Neural cell (in vitro differentiated cells): ENCODE measurements at regions not wholly inside any gene's neighbourhood (a gene's known extent, or its start where the extent isn't known, plus 50 kb on each side); places are given as distances from the start of the nearest gene placed in this dataset.

Source experiments
- H2AFZ ChIP-seq: fragments of 200-600, 300-800 bp; sonication (generic), shearing (Covaris generic); 2 replicates; pipeline ENCODE4 v1.6.0; 2014; ENCODE audit warnings: low read depth, mild to moderate bottlenecking, antibody characterized with exemption, low read length, moderate library complexity
- H3F3A ChIP-seq: fragments of 200-600 bp; shearing (Covaris generic); 2 replicates; pipeline ENCODE4 v1.6.1; 2016; ENCODE audit warnings: mild to moderate bottlenecking, moderate library complexity, mixed read lengths, antibody characterized with exemption, low read length; ENCODE audit not compliant: insufficient read depth, poor library complexity, severe bottlenecking
- H3K27ac ChIP-seq: fragments of 200-600, 300-800 bp; sonication (generic), shearing (Covaris generic); 2 replicates; pipeline ENCODE4 v1.5.1; 2014; ENCODE audit warnings: mild to moderate bottlenecking, low read length, moderate library complexity
- H3K27me3 ChIP-seq: fragments of 300-800, 200-600 bp; sonication (generic), shearing (Covaris generic); 2 replicates; pipeline ENCODE4 v1.6.0; 2014; ENCODE audit warnings: mild to moderate bottlenecking, low read depth, low read length, moderate library complexity; ENCODE audit not compliant: insufficient read depth
- H3K36me3 ChIP-seq: fragments of 300-800, 200-600 bp; sonication (generic), shearing (Covaris generic); 2 replicates; pipeline ENCODE4 v1.5.1; 2014; ENCODE audit warnings: mild to moderate bottlenecking, antibody characterized with exemption, low read length, moderate library complexity; ENCODE audit not compliant: insufficient read depth
- H3K4me2 ChIP-seq: fragments of 300-800, 200-600 bp; sonication (generic), shearing (Covaris generic); 2 replicates; pipeline ENCODE4 v1.6.0; 2014; ENCODE audit warnings: mild to moderate bottlenecking, low read length
- H3K4me3 ChIP-seq: fragments of 300-800, 200-600 bp; sonication (generic), shearing (Covaris generic); 2 replicates; pipeline ENCODE4 v1.5.1; 2014; ENCODE audit warnings: mild to moderate bottlenecking, low read length, moderate library complexity
- H3K79me2 ChIP-seq: fragments of 200-600 bp; shearing (Covaris generic); replicated peaks from 2 replicates; pipeline ENCODE4 v1.6.0; 2014; ENCODE audit warnings: mild to moderate bottlenecking, low read length, moderate library complexity; ENCODE audit not compliant: insufficient read depth
- H3K9ac ChIP-seq: fragments of 300-800, 200-600 bp; sonication (generic), shearing (Covaris generic); 2 replicates; pipeline ENCODE4 v1.6.1; 2016; ENCODE audit warnings: mild to moderate bottlenecking, low read length, mixed read lengths
- H3K9me2 ChIP-seq: fragments of 200-600 bp; shearing (Covaris generic); 2 replicates; pipeline ENCODE4 v1.6.1; 2016; ENCODE audit warnings: mild to moderate bottlenecking, low read length, mixed read lengths; ENCODE audit not compliant: insufficient read depth
- H3K9me3 ChIP-seq: fragments of 200-600, 300-800 bp; sonication (generic), shearing (Covaris generic); 2 replicates; pipeline ENCODE4 v1.6.1; 2016; ENCODE audit warnings: mild to moderate bottlenecking, mixed run types, low read length, moderate library complexity, mixed read lengths
- H4K20me1 ChIP-seq: fragments of 200-600 bp; shearing (Covaris generic); 2 replicates; pipeline ENCODE4 v1.6.1; 2016; ENCODE audit warnings: mild to moderate bottlenecking, mixed run types; ENCODE audit not compliant: insufficient read depth
- EP300 ChIP-seq: fragments of 450-650 bp; conservative IDR thresholded peaks from 2 replicates; pipeline ENCODE4 v1.6.1; 2014; ENCODE audit warnings: antibody characterized with exemption, mild to moderate bottlenecking, moderate library complexity; ENCODE audit not compliant: poor library complexity, severe bottlenecking
- EZH2 ChIP-seq: fragments of 200-600, 300-800 bp; shearing (Covaris generic), sonication (generic); IDR thresholded peaks from 2 replicates; pipeline ENCODE4 v1.6.1; 2014; ENCODE audit warnings: antibody characterized with exemption, low read length, borderline replicate concordance, mild to moderate bottlenecking; ENCODE audit not compliant: insufficient read depth, poor library complexity, severe bottlenecking
- MXI1 ChIP-seq: fragments of 450-650 bp; conservative IDR thresholded peaks from 2 replicates; pipeline ENCODE4 v1.6.1; 2014; ENCODE audit warnings: antibody characterized with exemption, mild to moderate bottlenecking; ENCODE audit not compliant: poor library complexity, severe bottlenecking
- POLR2AphosphoS5 ChIP-seq: IDR thresholded peaks from 2 replicates; pipeline ENCODE4 v1.6.1; 2012
- RAD21 ChIP-seq: fragments of 450-650 bp; conservative IDR thresholded peaks from 2 replicates; pipeline ENCODE4 v1.6.1; 2014; ENCODE audit warnings: antibody characterized with exemption, mild to moderate bottlenecking, moderate library complexity
- SMC3 ChIP-seq: fragments of 450-650 bp; conservative IDR thresholded peaks from 2 replicates; pipeline ENCODE4 v1.6.1; 2014; ENCODE audit warnings: antibody characterized with exemption, mild to moderate bottlenecking, moderate library complexity; ENCODE audit not compliant: poor library complexity
- TAF1 ChIP-seq: IDR thresholded peaks from 2 replicates; pipeline ENCODE4 v1.6.1; 2012; ENCODE audit warnings: low read depth
- TF ChIP-seq, protein P1 (sequence below): fragments of 450-650 bp; IDR thresholded peaks from 2 replicates; pipeline ENCODE4 v1.5.1; 2014; ENCODE audit warnings: antibody characterized with exemption, mild to moderate bottlenecking, moderate library complexity; ENCODE audit not compliant: poor library complexity, severe bottlenecking
- TF ChIP-seq, protein P2 (sequence below): IDR thresholded peaks from 2 replicates; pipeline ENCODE4 v1.6.1; 2012; ENCODE audit warnings: borderline replicate concordance

DNA sequence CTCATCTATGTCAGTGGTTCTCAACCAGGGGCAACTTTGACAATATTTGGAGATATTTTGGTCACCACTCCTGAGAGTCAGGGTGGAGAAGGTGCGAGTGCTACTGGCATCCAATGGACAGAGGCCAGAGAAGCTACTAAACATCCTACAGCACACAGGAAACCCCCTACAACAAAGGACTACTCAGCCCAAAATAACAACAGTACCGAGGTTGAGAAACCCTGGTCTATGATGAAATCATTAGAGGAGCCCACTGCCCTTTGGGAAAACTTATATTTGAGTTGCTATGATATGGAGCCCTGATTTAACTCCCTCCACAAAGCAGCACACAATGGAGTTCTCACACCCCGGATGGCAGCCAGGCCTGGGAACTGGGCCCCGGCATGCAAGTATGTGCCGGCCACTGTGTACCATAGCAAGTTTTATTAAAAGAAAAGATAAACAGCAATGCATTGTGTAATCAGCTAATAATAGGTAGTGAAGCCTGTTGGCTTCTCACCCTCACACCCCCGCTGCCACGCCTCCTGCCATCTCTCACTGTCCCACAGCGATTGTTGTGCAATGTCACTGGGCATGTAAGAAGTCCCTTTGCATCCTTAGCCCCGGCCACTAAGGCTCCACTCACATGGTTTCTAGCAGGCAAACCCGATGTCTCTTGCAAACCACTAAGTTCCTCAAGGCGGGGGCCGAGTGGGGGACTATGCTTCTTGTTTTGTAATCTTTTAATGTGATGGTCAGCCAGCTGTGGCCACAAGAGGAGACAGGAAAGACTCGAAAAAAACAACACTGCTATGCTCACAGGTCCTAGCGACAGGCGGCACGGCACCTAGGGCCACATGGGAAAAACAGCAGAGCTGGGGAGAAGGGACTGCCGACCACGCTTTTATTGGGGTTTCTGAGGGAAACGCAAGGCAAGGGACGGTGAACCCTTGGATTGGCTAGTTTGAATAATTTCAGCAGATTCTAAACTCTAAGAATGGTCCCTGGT, 110.0 kb downstream of the AQP9 start:
- no peaks in the 10 kb centered on the region for H4K20me1 ChIP-seq
- no peaks in the 10 kb centered on the region for H3K9me2 ChIP-seq
- H2AFZ ChIP-seq: no peak overlapping the region
- no peaks in the 10 kb centered on the region for H3K36me3 ChIP-seq
- no peak overlapping the region for H3K27ac ChIP-seq
- H3K4me3 ChIP-seq: no peak overlapping the region
- no peak for TF ChIP-seq TAF1
- TF ChIP-seq, protein P1, sequence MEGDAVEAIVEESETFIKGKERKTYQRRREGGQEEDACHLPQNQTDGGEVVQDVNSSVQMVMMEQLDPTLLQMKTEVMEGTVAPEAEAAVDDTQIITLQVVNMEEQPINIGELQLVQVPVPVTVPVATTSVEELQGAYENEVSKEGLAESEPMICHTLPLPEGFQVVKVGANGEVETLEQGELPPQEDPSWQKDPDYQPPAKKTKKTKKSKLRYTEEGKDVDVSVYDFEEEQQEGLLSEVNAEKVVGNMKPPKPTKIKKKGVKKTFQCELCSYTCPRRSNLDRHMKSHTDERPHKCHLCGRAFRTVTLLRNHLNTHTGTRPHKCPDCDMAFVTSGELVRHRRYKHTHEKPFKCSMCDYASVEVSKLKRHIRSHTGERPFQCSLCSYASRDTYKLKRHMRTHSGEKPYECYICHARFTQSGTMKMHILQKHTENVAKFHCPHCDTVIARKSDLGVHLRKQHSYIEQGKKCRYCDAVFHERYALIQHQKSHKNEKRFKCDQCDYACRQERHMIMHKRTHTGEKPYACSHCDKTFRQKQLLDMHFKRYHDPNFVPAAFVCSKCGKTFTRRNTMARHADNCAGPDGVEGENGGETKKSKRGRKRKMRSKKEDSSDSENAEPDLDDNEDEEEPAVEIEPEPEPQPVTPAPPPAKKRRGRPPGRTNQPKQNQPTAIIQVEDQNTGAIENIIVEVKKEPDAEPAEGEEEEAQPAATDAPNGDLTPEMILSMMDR: no peak
- TF ChIP-seq SMC3: no peak
- TF ChIP-seq RAD21: no peak
- TF ChIP-seq EZH2: no peak
- TF ChIP-seq EP300: no peak
- TF ChIP-seq, protein P2, sequence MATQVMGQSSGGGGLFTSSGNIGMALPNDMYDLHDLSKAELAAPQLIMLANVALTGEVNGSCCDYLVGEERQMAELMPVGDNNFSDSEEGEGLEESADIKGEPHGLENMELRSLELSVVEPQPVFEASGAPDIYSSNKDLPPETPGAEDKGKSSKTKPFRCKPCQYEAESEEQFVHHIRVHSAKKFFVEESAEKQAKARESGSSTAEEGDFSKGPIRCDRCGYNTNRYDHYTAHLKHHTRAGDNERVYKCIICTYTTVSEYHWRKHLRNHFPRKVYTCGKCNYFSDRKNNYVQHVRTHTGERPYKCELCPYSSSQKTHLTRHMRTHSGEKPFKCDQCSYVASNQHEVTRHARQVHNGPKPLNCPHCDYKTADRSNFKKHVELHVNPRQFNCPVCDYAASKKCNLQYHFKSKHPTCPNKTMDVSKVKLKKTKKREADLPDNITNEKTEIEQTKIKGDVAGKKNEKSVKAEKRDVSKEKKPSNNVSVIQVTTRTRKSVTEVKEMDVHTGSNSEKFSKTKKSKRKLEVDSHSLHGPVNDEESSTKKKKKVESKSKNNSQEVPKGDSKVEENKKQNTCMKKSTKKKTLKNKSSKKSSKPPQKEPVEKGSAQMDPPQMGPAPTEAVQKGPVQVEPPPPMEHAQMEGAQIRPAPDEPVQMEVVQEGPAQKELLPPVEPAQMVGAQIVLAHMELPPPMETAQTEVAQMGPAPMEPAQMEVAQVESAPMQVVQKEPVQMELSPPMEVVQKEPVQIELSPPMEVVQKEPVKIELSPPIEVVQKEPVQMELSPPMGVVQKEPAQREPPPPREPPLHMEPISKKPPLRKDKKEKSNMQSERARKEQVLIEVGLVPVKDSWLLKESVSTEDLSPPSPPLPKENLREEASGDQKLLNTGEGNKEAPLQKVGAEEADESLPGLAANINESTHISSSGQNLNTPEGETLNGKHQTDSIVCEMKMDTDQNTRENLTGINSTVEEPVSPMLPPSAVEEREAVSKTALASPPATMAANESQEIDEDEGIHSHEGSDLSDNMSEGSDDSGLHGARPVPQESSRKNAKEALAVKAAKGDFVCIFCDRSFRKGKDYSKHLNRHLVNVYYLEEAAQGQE: no peak
- TF ChIP-seq POLR2AphosphoS5: no peak
- TF ChIP-seq MXI1: no peak
- H3K27me3 ChIP-seq: no peaks in the 10 kb centered on the region
- no peaks in the 10 kb centered on the region for H3K9me3 ChIP-seq
- H3K9ac ChIP-seq: no peak overlapping the region
- H3K79me2 ChIP-seq: no peaks in the 10 kb centered on the region
- H3K4me2 ChIP-seq: no peak overlapping the region
- H3F3A ChIP-seq: no peaks in the 10 kb centered on the region

DNA sequence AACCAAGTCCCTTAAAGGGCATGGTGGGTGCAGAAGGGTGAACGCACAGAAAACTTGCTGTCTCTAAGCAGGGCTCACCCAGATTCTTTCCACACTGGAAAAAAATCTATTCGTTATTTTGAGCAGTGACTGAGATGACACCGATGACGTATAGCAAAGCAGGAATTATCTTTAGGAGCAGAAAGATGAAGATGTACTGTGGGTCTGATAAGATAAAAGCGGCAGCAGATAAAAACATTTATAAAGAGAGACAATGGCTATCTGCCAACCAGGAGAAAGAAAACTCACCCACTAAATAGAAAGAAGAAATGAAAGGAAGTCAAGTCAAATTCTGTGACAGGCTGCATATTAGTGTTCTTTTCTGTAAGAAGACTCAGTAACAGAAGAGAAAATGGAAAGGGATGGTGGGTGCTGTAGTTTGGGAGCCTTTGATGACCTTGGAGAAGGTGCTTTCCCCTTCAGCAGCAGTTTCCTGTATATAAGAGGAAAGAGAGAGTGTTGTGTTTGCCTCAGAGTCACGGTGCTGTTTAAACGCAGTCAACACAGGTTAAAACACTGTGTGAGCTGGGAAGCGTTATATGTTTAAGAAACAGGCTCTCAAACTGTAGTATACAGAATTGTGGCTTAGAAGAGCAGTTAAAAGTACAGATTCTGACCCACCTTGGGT, 111.6 kb downstream of the AQP9 start:
- no peak overlapping the region for H3K4me2 ChIP-seq
- TF ChIP-seq EP300: no peak
- no peak for TF ChIP-seq EZH2
- TF ChIP-seq, protein P2: no peak
- no peaks in the 10 kb centered on the region for H3K36me3 ChIP-seq
- H3K9ac ChIP-seq: no peak overlapping the region
- H4K20me1 ChIP-seq: no peaks in the 10 kb centered on the region
- no peaks in the 10 kb centered on the region for H3K9me2 ChIP-seq
- no peaks in the 10 kb centered on the region for H3K27me3 ChIP-seq
- H3K4me3 ChIP-seq: no peak overlapping the region
- no peak overlapping the region for H2AFZ ChIP-seq
- no peaks in the 10 kb centered on the region for H3K9me3 ChIP-seq
- no peak overlapping the region for H3K27ac ChIP-seq
- H3F3A ChIP-seq: no peaks in the 10 kb centered on the region
- no peaks in the 10 kb centered on the region for H3K79me2 ChIP-seq
